HG03378 (cell line): ENCODE measurements at regions not wholly inside any gene's neighbourhood (a gene's known extent, or its start where the extent isn't known, plus 50 kb on each side); places are given as distances from the start of the nearest gene placed in this dataset.
A peak's percentile ranks its signal among the peaks of the same experiment; 100 is the strongest.
"Not testable (repeated sequence)": the region's sequence is repeated elsewhere in the genome, so short reads cannot be mapped to it uniquely, and the experiment has no call there.

ENCODE experiments used
- ATAC-seq: cut with Tn5 transposase; IDR thresholded peaks from one replicate; pipeline ENCODE4 v1.9.1; 2021; ENCODE audit warnings: mild to moderate bottlenecking, moderate library complexity; ENCODE audit not compliant: unreplicated experiment

DNA sequence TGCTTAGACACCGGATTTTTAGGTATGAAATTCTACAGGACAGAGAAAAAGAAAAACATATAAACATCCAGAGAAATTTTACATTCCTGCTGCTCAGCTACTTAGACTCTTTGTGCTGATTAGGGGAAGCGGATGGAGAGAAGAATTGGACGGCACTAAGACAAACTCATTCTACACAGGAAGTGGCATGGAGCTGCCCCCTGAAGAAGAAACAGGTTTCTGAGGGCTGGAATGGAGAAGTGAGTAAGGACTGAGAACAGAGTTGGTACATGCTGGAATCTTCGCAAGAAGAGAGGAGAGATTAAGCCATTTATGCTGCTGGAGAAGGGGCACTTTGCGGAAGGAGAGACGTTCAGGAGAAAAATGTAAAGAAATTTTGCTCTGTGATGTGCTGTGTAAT, 253.0 kb upstream of the ERBB4 start:
- ATAC-seq: no peak

DNA sequence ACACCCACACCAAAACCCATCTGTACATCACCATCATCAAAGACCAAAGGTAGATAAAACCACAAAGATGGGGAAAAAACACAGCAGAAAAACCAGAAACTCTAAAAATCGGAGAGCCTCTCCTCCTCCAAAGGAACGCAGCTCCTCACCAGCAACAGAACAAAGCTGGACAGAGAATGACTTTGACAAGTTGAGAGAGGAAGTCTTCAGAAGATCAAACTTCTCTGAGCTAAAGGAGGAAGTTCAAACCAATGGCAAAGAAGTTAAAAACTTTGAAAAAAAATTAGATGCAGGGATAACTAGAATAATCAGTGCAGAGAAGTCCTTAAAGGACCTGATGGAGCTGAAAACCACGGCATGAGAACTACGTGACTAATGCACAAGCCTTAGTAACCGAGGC, 247.5 kb upstream of the ERBB4 start:
- not testable (repeated sequence) for ATAC-seq

DNA sequence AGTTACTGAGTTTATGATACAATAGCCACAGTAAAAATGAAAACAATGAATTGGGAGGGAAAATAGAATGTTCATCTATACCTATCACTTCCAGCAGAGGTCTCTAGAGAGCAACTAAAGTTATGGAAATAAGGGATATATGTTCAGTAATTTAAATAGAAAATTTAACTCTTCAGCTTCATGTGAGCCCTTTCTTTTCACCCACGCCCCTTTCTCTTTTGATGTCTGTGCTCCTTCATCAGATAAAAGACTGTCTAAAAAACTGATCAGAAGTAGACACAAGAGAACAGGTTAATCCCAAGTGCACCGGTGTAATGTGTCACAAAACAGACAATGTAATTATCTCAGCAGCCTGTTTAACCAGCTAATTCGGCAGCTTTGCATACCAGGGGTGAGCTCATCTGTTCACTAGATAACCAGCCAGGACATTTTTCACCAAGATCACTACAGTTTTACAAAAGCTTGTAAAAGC, 238.5 kb upstream of the ERBB4 start:
- peak; percentile 81 for ATAC-seq

DNA sequence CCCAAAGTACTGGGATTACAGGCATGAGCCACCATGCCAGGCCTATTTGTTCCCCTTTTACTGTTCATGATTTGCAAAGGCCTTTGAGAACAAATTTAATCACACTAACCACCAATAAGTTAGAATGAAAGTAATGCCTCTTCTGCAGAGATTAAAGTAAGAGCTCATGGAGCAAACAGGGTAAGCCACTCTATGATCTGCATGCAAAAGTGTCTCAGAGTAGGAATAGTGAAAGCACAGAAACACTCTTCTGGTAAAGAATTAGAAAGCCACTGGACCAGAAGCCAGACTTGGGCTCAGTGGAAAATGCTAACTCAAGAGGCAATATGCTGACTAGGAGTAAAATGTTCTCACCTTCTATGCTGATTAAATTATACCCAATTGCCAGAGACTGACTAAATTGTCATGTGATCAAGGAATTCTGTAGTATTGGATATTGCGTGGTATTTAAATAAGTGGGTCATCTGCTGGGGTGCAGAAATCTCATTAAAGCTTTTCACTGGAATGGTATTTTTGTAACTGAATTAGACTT, 235.3 kb upstream of the ERBB4 start:
- ATAC-seq: no peak

DNA sequence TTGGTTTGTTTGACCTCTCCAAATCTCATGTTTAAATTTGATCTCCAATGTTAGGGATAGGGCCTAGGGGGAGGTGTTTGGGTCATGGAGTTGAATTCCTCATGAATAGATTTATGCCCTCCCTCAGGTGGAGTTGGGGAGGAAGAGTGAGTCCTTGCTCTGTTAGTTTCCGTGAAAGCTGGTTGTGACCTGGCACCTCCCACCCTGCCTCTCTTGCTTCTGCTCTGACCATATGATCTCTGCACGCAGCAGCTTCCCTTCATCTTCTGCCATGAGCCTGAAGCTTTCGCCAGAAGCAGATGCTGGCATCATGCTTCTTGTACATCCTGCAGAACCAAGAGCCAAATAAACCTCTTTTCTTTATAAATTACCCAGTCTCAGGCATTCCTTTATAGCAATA, 231.6 kb upstream of the ERBB4 start:
- no peak for ATAC-seq

DNA sequence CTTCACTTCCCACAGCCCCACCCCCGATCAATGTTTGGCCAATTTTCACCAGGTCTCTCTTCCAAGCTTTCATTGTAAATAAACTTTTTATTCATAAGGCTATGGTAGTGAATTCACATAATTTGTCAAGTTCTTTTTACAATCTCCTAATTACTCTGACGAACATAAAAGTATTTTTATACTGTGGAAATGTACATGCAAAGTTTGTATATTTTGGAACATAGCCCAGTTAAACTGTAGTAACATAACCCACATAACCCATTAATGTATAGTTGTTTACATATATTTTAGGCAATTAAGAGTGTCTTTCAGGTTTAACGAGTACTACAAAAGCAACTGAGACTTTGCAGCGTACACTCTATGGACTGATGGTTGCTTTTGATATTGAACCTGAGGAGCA, 228.3 kb upstream of the ERBB4 start:
- ATAC-seq: no peak

DNA sequence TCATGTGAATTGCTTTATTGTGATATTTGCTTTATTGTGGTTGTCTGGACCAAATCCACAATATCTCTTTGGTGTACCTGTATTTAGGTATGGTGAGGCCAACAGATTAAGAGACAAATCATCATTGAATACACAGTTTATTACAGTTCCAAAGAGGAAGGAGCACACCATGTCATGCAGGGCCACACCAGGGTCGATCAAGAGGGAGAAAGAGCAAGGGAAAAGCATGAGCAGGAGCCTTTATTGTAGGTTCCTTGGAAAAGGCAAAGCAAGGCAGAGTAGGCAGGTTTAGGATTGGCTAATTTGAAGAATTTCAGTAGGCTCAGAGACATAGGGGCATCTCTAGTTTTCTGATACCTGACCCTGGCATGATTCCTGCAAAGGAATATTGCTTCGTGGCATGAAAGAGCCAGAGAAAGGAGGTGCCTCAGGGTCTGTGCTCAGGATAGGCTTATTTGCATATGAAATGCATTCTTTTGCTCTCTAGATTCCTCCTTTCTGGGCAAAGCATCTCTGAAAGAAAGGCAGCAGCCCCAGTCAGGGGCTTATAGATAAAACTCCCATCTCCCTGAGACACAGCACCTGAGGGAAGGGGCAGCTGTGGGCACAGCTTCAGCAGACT, 214.2 kb upstream of the ERBB4 start:
- ATAC-seq: no peak

DNA sequence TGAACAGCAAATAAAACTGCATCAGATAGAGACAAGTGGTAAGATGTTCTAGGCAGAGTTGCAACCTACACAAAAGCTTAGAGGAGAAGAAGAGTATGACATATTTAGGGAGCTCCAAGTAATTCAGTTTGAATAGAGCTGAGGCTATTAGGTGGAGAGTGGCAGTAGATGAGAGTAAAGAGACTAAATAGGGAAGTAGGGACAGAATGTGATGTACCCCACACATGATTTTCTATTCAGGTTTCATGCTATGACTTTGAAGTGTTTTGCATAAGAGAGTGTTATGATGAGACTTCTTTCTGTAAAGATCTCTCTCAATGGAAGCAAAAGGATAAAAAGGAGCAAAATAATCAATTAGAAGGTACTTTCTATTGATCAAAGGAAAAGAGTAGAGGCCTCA, 206.8 kb upstream of the ERBB4 start:
- ATAC-seq: peak; percentile 97

DNA sequence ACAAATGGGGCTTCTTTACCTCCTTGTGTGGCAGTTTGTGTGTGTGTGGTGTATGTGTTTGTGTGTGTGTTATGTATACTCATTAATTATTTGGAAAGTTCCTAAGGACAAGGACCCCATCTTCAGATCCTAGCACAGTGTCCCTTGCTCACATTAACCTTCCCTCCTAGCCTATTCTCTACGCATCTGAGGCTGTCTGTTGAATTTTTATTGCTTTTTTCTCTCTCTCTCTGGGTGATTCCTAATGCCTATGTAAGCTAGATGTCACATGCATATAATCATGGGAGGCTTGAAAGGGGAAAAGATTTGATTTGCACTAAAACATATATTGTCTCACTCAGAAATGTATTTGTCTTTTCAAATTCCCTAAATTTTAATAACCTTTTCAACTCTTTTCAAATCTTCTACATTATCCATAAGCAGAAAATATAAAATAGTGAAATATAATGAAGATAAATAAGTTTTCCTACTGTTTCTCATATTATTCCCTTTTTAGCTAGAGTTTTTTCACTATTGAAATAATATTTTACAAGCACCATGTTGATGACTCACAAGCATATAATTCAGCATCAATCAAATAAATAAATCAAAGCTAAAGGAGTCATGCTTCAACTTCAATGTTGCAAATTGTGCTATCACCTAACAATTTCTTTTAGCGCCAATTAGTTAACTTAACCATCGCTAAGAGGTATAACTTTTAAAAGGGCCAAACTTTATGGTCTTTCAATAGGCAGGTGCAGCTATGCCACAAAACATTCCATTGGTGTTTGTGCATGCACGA, 199.0 kb upstream of the ERBB4 start:
- no peak for ATAC-seq

DNA sequence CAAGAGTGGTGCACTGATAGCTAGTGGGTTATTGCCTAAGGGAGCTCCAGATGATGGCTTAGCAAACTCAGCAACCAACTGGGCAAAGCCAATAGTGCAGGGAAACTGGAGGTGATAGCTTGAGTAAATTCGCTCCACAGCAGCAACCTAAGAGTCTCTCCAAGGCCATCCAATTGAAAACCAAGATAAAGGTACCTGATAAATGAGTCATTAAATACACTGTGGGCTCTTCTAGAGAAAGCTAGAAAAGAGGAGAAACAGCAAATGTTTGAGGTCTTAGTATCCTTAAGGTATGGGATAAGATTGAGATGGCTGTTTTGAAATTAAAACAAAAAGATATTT, 197.8 kb upstream of the ERBB4 start:
- no peak for ATAC-seq

DNA sequence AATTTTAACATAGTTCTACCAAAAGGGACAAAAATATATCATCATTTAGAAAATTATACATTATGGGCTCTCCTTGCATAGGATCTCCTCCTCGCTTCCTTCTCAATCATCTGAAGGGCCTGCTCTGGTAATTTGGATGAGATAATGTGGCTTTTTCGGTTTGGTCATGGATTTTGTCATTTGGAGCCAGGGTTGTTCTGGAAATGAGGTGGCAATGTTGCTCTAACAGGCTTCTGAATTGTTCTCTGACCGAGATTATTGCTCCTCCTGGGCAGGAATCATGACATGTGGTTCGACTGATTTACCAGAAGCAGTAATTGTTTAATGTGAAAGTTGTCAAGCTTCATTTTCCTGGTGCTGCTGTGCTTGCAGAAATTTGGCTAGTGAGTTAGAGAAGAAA, 194.7 kb upstream of the ERBB4 start:
- no peak for ATAC-seq

DNA sequence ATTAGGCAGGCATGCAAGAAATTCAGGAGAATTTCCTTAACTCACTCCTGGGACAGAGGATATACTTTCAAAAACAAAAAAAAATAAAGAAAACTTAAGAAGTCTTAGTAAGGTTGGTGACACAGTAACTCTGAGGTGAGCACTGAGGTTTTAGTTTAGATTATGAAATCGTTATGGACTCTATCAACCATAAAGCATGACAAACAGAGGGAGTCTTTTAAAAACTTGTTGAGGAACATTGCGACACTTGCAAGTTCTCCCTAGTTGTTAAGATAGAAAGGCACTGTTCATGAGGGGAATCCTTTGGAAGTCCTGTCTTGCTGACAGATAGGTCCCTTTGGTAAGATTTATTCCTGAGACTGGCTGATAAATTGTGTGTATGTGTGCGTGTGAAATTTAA, 194.3 kb upstream of the ERBB4 start:
- ATAC-seq: no peak

DNA sequence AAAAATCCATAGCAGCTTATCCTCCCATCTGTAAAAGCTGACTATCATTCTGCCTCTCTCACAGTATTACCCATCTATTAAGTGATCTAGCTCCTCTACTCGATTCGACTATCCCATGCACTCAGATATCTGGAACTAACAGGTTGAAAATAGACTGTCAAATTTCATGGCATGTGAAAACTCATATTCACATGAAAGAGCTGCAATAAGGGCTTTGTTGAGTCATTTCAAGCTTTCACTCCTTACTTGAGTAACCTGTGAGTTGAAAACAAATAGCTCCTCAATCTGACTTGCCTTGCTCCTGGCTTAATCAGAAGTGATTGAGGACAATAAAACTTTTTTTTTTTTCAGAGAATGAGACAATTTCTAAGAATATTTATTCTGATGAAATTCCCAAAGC, 192.4 kb upstream of the ERBB4 start:
- peak; percentile 92 for ATAC-seq

DNA sequence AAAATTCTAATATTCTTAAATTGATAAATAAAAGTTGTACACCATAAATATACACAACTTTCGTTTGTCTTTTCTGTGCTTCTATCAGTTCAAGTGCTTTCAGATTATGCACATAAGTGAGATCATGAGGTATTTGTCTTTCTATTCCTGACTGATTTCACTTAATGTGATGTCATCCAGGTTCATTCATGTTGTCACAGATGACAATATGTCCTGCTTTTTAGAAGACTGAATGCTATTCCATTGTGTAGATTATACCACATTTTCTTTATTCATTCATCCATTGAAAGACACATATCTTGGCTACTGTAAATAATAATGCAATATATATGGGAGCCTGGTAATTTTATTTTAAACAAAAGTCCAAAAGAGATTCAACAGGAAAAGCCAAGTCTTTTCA, 190.1 kb upstream of the ERBB4 start:
- ATAC-seq: no peak

DNA sequence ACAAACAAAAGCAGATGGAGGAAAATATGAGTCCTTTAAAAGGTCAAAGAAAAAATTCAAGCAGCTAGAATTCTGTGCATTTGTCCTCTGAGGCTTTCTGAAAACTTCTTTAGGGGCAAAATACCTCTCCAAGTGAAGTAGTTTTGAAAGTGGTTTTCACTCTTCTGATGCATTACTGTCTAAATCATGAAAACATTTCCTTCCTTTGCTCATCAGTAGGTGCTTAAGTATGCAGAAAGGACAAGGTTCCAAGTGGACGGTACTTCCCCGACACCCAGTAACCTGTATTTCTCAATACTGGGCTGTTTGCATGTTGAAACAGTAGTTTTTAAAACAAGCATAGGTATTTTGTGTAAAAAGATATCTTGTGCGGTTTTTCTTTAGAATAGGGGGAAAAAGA, 189.1 kb upstream of the ERBB4 start:
- ATAC-seq: peak; percentile 36

DNA sequence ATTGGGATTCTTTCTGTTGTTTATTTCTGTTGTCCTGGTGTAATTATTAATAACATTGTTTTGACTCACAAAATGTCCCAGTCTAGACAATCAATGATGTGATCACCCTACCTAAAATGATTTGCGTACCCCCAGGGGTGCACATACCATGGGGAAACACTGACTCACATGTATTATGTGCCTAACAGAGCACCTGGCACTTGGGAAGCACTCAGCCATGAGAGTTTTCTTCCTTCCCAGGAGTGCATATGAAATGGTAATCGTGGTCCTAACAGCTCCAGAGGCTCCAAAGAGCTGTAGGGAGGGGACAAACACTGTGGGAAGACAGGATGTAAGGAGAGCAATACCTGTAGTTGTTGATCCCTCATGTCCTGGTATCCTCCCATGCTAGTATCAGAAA, 187.8 kb upstream of the ERBB4 start:
- no peak for ATAC-seq

DNA sequence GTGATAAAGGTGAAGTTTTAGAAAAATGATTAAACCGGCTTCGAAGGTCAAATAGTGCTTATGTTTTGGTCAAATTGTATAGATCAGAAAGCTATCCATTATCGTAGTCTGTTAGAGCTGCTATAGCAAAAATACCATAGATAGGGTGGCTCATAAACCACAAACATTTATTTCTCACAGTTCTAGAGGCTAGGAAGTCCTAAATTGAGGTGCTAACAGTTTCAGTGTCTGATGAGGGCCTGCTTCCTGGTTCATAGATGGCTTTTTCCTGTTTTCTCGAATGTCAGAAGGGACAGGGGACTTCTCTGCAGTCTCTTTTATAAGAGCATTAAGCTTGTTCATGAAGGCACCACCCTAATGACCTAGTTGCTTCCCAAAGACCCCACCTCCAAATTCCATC, 186.6 kb upstream of the ERBB4 start:
- no peak for ATAC-seq

DNA sequence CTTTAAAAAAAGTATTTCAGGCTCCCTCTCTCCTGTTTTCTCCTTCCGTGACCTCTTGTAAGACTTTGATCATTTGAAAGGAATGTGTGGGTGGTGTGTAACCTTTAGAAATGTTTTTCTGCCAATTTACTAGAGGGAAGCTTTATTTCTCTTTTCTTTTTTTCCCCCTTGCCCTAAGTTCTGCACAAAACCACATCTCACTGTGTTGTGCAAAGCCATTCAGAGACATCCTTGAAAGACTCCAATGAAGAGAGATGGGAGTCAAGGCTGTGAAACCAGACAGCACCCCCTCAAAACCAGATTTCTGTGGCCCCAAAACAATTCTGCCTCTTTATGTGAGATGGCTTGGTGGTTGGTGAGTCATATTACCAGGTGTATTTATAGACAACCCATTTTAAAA, 184.6 kb upstream of the ERBB4 start:
- ATAC-seq: no peak

DNA sequence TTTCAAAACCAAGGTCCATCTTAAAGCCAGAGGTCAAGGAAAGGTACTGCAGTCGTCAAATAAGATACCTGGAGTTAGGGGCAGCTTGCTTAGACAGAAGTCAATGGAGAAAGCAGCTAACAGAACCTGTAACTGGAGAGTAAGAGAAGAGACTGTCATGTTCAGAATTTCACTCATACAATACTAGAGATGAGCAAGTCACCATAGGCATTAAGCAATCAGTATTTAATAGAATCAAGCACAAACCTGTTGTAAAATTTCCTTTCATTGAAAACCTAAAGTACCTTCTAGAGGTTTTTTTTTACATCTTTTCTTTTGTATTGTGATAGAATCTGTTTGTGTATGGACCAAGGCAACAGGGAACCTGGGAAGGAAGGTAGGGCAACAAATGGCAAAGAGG, 183.4 kb upstream of the ERBB4 start:
- no peak for ATAC-seq

DNA sequence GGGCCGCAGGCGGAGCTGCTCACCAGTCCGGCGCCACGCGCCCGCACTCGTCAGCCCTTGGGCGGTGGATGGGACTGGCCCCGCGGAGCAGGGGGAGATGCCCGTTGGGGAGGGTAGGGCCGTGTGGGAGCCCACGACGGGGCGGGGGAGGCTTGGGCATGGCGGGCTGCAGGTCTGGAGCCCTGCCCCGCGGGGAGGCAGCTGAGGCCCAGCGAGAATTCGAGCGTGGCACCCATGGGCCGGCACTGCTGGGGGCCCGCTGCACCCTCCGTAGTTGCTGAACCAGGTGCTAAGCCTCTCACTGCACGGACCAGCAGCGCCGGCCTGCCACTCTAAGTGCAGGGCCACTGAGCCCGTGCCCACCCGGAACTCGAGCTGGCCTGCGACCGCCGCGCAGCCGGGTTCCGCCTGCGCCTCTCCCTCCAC, 182.4 kb upstream of the ERBB4 start:
- no peak for ATAC-seq

DNA sequence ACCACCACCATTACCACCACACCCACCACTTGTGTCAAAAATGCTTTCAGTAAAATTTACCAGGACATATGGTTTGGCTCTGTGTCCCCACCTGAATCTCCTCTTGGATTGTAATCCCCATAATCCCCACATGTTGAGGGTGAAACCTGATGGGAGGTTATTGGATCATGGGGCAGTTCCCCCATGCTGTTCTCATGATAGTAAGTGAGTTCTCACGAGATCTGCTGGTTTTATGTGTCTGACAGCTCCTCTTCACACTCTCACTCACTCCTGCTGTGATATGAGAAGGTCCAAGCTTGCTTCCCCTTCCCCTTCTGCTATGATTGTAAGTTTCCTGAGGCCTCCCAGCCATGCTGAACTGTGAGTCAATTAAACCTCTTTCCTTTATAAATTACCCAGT, 176.8 kb upstream of the ERBB4 start:
- ATAC-seq: not testable (repeated sequence)

DNA sequence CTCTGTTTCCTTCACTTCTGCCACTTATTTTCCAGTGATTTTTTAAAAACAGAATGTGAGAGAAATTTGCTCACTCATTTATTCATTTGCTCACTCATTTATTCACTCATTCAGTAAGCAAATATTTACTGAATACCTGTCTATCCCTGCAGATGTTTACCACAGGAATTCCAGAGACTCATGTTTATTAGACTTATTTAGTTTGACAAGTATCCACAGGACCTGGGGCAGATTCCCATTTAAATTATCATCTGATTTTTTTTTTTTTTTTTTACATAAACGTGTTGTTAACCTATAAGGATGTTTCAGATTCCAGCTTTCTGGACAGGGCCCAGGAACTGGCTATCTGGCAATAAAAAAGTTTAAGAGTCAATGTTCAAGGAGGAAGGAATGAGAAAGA, 175.1 kb upstream of the ERBB4 start:
- ATAC-seq: no peak

DNA sequence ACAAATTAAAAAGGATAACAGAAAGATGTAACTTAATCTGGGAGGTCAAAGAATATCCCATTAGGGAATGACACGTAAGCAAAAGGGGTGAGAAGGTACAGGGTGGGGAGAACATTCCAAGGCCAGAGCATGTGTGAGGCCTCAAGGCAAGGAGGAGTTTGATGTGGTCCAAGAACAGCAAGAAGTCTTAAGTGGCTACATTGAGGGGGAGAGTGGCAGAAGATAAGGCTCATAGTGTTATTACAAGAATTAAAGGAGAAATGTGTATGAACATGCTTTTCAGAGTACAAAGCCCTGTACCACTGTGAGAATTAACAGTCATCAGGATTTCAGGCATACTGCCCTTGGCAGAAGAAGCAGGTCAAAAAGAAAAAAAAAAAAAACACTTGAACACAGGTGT, 174.4 kb upstream of the ERBB4 start:
- no peak for ATAC-seq
